ENCODE measurements at regions not wholly inside any gene's neighbourhood (a gene's known extent, or its start where the extent isn't known, plus 50 kb on each side); places are given as distances from the start of the nearest gene placed in this dataset.

- TF ChIP-seq GATA3 (IDR thresholded peaks at IDR 0.05; ENCODE audit: low read depth, low read length) (no peak), GATA2 (IDR thresholded peaks at IDR 0.05; ENCODE audit: low read depth, low read length) (no peak)
Measured at GRCh38 chr12:24118668-24119067, 169.2 kb upstream of the SOX5 start.

Data from SH-SY5Y (cell line).